HepG2 (cell line): ENCODE measurements at regions not wholly inside any gene's neighbourhood (a gene's known extent, or its start where the extent isn't known, plus 50 kb on each side); places are given as distances from the start of the nearest gene placed in this dataset.

Experiments
- ATAC-seq: fragments of 200-7000 bp; cut with Tn5 transposase; 3 replicates; pipeline ENCODE4 v1.9.1; 2020; ENCODE audit warnings: mild to moderate bottlenecking, moderate library complexity
- BruUV-seq: library from RNA; stranded (reverse); fragments of 400-500 nt; replicated peaks from 2 replicates; lab custom pipeline; 2021; lab: Mats Ljungman, UMichigan
- CTCF ChIA-PET: fragments of 300-600 bp; formaldehyde crosslinking; extraction: SDS; loops from one replicate; lab custom pipeline; 2021; ENCODE audit warnings: low total read pairs, inconsistent platforms, low intra/inter-chr PET ratio; lab: Yijun Ruan, JAX
- POLR2A ChIA-PET: fragments of 350-600 bp; sonication (Branson Sonifier 250); formaldehyde crosslinking; loops from one replicate; lab custom pipeline; 2020; ENCODE audit warnings: antibody characterized with exemption, inconsistent platforms; lab: Yijun Ruan, JAX
- DNase-seq: peaks from one replicate; pipeline ENCODE4 v3.0.0-alpha.2; 2015; ENCODE audit warnings: low spot score
- FAIRE-seq: peaks from 3 replicates; lab custom pipeline; 2011; peaks lifted over from hg19 to GRCh38; lab: Jason Lieb, UNC
- H2AFZ ChIP-seq: one replicate; pipeline ENCODE4 v1.6.1; 2011; ENCODE audit warnings: low read length, inconsistent platforms
- H3K27ac ChIP-seq: fragments of 300-600 bp; 3 replicates; pipeline ENCODE4 v1.8.0; 2011; ENCODE audit warnings: mixed run types, mild to moderate bottlenecking, mixed read lengths, low read length, inconsistent platforms; ENCODE audit not compliant: insufficient read depth; ENCODE audit errors: extremely low read length
- H3K27me3 ChIP-seq, 2 experiments: fragments of 200-600 bp in 1 of 2; 2 replicates in 1 of 2; 3 replicates in 1 of 2; pipeline versions ENCODE4 v1.6.0 to v1.8.0; 2011; ENCODE audit warnings: low read length in 2 of 2, mild to moderate bottlenecking in 2 of 2, moderate library complexity in 2 of 2, inconsistent platforms in 1 of 2; ENCODE audit not compliant: insufficient read depth in 2 of 2, control insufficient read depth in 1 of 2
- H3K36me3 ChIP-seq, 2 experiments: fragments of 200-600 bp in 1 of 2; replicated peaks in 1 of 2; 2 replicates in 1 of 2; 3 replicates in 1 of 2; pipeline versions ENCODE4 v1.5.1 to v1.8.0; 2011; ENCODE audit warnings: low read length in 2 of 2, inconsistent platforms in 1 of 2; ENCODE audit not compliant: insufficient read depth in 2 of 2, control insufficient read depth in 1 of 2
- H3K4me1 ChIP-seq: 2 replicates; pipeline ENCODE4 v1.5.1; 2012; ENCODE audit warnings: low read length, inconsistent platforms; ENCODE audit not compliant: insufficient read depth
- H3K4me2 ChIP-seq: 2 replicates; pipeline ENCODE4 v1.6.0; 2011; ENCODE audit warnings: low read depth, low read length, inconsistent platforms
- H3K4me3 ChIP-seq, 3 experiments: fragments of 200-600 bp in 1 of 3; sonication (generic), shearing (Covaris generic) in 1 of 3; replicated peaks in 1 of 3; 2 replicates each; pipeline ENCODE4 v1.5.1; 2011 to 2016; ENCODE audit warnings: low read length in 3 of 3, inconsistent platforms in 2 of 3, low read depth in 2 of 3, mild to moderate bottlenecking in 2 of 3, control low read depth in 1 of 3, mixed read lengths in 1 of 3; ENCODE audit not compliant: insufficient read depth in 1 of 3
- H3K79me2 ChIP-seq: one replicate; pipeline ENCODE4 v1.6.1; 2011; ENCODE audit warnings: low read length, inconsistent platforms; ENCODE audit not compliant: insufficient read depth
- H3K9ac ChIP-seq: 2 replicates; pipeline ENCODE4 v1.6.0; 2011; ENCODE audit warnings: mild to moderate bottlenecking, low read depth, low read length, inconsistent platforms; ENCODE audit not compliant: insufficient read depth
- H3K9me3 ChIP-seq: 2 replicates; pipeline ENCODE4 v1.5.1; 2012; ENCODE audit warnings: mild to moderate bottlenecking, low read length
- H4K20me1 ChIP-seq: 2 replicates; pipeline ENCODE4 v1.6.0; 2011; ENCODE audit warnings: inconsistent platforms, mild to moderate bottlenecking, low read length, moderate library complexity; ENCODE audit not compliant: insufficient read depth
- REST ChIP-seq, 2 experiments: IDR thresholded peaks; 2 replicates each; pipeline ENCODE4 v1.6.1; 2011 to 2012; ENCODE audit warnings: low read length in 2 of 2, borderline replicate concordance in 1 of 2, low read depth in 1 of 2, mild to moderate bottlenecking in 1 of 2, moderate library complexity in 1 of 2
- ZFX ChIP-seq: sonication (generic); formaldehyde crosslinking; IDR thresholded peaks from 2 replicates; pipeline ENCODE4 v1.4.0; 2020; ENCODE audit warnings: mild to moderate bottlenecking, low read depth, missing genetic modification reagents, moderate library complexity
- ZNF10 ChIP-seq: sonication (generic); formaldehyde crosslinking; IDR thresholded peaks from 2 replicates; pipeline ENCODE4 v1.4.0; 2020; ENCODE audit warnings: mild to moderate bottlenecking, low read depth, missing genetic modification reagents, borderline replicate concordance
- ZNF564 ChIP-seq: sonication (generic); formaldehyde crosslinking; IDR thresholded peaks from 2 replicates; pipeline ENCODE4 v1.8.1; 2023; ENCODE audit warnings: mild to moderate bottlenecking, missing genetic modification reagents
- WGBS: methylation state at CpG from one replicate; pipeline ENCODE4 v1.1.6; 2017; ENCODE audit warnings: low lambda C conversion rate; 5-methylcytosine and 5-hydroxymethylcytosine counted together
- in situ Hi-C: cut with HindIII; loops from 2 replicates; pipeline ENCODE4 v1.10.0; 2017; ENCODE audit warnings: low pct_unique_long_range_greater_than_20kb; ENCODE audit not compliant: extremely low pct_ligation_motif_present
- intact Hi-C: fragments of 100-400 bp; cut with micrococcal nuclease; formaldehyde crosslinking; loops from one replicate; pipeline ENCODE4 v1.10.0; 2022; ENCODE audit not compliant: unreplicated experiment
- TF ChIP-seq, protein P1 (sequence below): IDR thresholded peaks from 2 replicates; pipeline ENCODE4 v1.6.1; 2016; ENCODE audit warnings: missing compliant biosample characterization, missing genetic modification reagents, borderline replicate concordance

DNA sequence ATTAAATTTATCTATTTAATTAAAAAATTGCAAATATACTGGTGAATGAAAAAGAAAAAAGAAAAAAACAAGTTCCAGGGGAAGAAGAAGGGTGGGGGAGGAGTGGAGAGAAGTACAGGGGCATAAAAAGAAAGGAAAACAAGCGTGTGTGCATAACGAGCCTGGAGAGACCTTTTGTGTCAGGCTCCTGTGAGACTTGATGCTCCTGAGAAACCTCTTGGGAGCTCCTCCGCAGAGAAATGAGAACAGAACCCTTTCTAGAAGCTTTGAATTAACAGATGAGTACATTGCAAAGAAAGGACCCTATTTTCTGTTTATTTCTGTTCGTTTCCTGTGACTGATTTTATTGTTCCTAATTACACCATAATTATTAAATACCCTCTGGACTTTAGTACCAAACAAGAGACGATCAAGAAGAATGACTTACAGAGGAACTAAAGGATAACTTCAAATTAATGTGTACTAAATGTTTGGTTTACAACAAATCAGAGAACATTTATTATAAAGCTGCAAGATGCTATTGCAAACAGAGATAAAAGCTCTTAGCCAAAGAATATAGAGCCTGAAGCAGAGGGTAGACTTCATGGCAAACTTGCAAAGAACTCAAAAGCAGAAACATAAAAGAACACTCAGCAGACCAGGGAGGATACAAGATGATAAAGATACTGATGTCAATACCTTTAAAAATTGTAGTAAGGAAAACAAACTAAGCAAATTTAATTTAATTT, 74.7 kb downstream of the DPPA2 start:
- H3K79me2 ChIP-seq: no peaks in the 10 kb centered on the region
- TF ChIP-seq ZNF564 (CRISPR knock-in tag): no peak
- TF ChIP-seq, protein P1, sequence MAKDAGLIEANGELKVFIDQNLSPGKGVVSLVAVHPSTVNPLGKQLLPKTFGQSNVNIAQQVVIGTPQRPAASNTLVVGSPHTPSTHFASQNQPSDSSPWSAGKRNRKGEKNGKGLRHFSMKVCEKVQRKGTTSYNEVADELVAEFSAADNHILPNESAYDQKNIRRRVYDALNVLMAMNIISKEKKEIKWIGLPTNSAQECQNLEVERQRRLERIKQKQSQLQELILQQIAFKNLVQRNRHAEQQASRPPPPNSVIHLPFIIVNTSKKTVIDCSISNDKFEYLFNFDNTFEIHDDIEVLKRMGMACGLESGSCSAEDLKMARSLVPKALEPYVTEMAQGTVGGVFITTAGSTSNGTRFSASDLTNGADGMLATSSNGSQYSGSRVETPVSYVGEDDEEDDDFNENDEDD (CRISPR knock-in tag): no peak
- no peak for TF ChIP-seq ZNF10 (CRISPR knock-in tag)
- no peak for TF ChIP-seq REST (IDR thresholded peaks at IDR 0.05; ENCODE audit: borderline replicate concordance in 1 of 2, low read depth in 1 of 2, low read length in 2 of 2)
- no peak for TF ChIP-seq ZFX (CRISPR knock-in tag)
- no peak overlapping the region for H3K9ac ChIP-seq
- no peaks in the 10 kb centered on the region for H3K36me3 ChIP-seq
- H3K4me2 ChIP-seq: no peak overlapping the region
- H3K4me1 ChIP-seq: no peaks in the 10 kb centered on the region
- BruUV-seq: no TSS peak
- POLR2A ChIA-PET: no interaction called here
- H4K20me1 ChIP-seq: no peaks in the 10 kb centered on the region
- DNase-seq: no peak
- no peaks in the 10 kb centered on the region for H3K27me3 ChIP-seq
- CTCF ChIA-PET: no interaction called here
- intact Hi-C loops (no loop called here), in situ Hi-C loops (no loop called here)
- H3K9me3 ChIP-seq: no peaks in the 10 kb centered on the region
- ATAC-seq: no peak
- FAIRE-seq: no peak
- no peak overlapping the region for H3K27ac ChIP-seq
- WGBS: 8% methylated on average over 5 of the region's 5 CpGs
- no peak overlapping the region for H2AFZ ChIP-seq
- H3K4me3 ChIP-seq: no peak overlapping the region
